Mononuclear cell (primary cell): ENCODE measurements at regions not wholly inside any gene's neighbourhood (a gene's known extent, or its start where the extent isn't known, plus 50 kb on each side); places are given as distances from the start of the nearest gene placed in this dataset.

Experiments used
- H3K27me3 ChIP-seq: 2 replicates; pipeline ENCODE4 v1.6.0; 2011; ENCODE audit warnings: low read length, control low read depth; ENCODE audit not compliant: insufficient read depth
- H3K4me1 ChIP-seq: 2 replicates; pipeline ENCODE4 v1.5.1; 2011; ENCODE audit warnings: mild to moderate bottlenecking, low read length, control low read depth; ENCODE audit not compliant: insufficient read depth
- H3K4me3 ChIP-seq: 2 replicates; pipeline ENCODE4 v1.5.1; 2011; ENCODE audit warnings: mild to moderate bottlenecking, low read length, moderate library complexity
- H3K9me3 ChIP-seq: 2 replicates; pipeline ENCODE4 v1.5.1; 2011; ENCODE audit warnings: low read depth, mild to moderate bottlenecking, control low read depth, low read length

DNA sequence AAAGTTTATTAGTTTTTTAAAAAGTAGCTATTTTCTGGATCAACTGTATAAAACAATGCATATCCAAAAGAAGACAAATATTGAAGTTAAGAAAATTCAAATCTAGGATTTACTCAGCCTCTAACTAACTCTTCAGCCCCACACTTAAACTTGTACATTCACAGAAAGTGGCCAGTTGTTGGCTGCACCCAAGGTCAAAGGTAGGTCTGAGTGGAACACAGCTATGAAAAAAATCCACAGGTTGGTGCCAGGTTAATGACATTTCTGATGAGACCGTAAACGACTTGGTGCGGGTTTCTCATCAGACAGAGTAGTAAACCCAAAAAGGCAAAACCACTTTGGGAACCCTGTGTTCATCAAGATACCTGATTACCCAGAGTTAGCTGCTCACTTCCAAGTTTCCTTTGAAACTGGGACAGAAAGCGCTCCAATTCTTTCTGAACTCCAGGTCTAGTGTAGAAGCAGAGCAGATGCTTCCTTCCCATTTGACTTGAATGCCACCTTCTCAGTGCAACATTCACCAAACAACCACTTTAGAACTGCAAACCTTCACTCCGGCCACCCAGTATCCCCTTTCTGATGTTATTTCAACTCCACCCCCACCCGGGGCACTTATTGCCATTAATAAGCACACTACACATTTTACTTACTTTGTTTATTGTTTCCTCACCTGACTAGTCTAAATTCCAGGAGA is 208.3 kb upstream of the STARD13 start:
- Histone ChIP-seq H3K4me3 (no peak overlapping the region), H3K9me3 (no peaks in the 10 kb centered on the region), H3K4me1 (no peaks in the 10 kb centered on the region), H3K27me3 (no peaks in the 10 kb centered on the region)

DNA sequence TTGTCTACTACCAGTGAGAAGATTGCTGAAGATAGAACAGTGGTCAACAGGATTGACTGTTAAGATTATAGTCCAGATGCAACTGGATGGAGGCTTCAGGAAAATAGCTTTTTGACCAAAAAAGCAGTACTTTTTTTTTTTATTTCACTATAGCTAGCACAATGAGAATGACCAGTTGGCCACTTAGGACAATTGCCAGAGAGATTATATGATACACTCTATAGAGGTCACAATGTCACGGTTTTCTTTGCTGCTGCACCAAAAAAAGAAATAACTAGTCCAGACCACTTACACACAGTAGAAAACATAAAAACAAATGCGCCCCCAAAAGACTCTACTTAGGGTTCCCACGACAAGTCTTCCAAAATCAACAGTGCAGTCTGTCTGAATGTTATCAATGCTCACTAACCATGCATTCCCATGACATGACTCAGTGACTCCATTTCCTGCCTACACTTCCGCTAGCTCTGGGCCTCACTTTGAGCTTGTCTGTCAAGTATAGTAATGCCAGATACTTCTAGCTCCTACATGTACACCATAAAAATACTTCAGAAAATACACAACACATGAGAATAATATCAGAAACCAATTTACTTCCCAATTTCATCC is 209.1 kb upstream of the STARD13 start:
- Histone ChIP-seq H3K4me3 (no peak overlapping the region), H3K27me3 (no peaks in the 10 kb centered on the region), H3K4me1 (no peaks in the 10 kb centered on the region), H3K9me3 (no peaks in the 10 kb centered on the region)

DNA sequence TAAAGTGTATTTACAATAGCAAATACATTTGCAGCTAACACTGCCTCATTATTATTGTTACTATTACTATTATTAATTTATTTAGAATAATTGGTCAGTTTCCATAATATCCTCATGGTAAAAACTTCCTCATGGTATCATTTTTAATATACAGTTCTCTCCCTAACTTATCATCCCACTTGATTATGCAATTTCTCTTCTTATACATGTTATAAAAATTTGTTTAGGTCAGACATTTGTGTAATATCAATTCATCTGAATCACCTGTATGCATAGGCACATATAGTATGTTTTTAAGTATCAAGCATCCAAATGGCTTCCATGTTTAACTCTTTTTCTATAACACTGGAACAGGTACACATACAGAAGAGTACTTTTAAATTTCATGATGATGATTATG is 210.8 kb upstream of the STARD13 start:
- no peak overlapping the region for H3K4me3 ChIP-seq
- no peaks in the 10 kb centered on the region for H3K9me3 ChIP-seq
- no peaks in the 10 kb centered on the region for H3K4me1 ChIP-seq
- H3K27me3 ChIP-seq = no peaks in the 10 kb centered on the region

DNA sequence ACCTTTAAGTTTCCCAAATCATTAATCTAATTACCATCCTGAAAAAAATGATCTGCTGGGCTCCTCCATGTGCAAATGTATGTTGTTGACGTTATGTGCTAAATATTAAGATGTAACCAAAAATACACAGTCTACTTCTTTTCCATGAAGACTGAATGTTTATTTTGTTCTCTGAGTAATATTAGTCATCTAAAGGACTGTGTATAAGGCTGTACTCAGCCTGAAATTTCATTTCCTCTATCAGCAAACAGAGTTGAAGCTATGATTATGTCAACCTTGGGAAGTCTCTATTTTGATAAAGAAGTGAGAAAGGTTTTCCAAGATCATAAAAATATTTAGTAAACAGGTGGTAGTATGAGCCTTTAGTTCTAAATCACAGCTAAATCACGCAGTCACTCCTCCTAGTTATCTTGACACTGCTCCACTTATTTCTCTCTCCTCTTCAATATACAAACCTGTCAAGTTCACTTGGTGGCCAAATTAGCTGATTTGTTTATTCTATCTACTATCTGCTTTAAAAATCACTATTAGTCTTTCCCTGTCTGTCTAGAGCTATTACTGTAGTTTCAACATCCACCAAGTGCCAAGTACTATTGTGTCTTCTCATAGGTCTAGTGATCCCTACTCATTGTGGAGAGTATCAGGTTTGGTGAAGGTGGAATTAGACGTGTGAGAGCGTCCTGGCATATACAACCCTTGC is 211.7 kb upstream of the STARD13 start:
- Histone ChIP-seq H3K27me3 (no peaks in the 10 kb centered on the region), H3K9me3 (no peaks in the 10 kb centered on the region), H3K4me1 (no peaks in the 10 kb centered on the region), H3K4me3 (no peak overlapping the region)

DNA sequence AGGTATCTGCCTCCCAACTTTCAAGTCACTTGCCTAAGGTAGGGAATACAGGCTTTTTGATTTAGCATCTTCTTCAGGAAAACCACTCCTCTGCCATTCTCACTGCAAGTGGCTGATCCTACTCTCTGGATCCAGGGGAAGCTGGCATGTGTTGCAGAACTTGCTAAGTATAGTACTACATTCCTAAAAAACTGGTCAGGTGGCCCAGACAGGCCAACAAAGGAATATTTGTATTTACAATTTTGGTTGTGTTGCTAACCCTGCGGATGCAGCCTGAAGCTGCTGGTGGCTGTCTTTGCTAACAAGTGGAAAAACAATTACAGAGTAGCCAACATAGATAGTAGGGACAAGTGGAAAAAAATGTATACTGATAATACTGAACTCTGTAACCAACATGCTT is 222.5 kb upstream of the STARD13 start:
- no peaks in the 10 kb centered on the region for H3K27me3 ChIP-seq
- H3K9me3 ChIP-seq = no peaks in the 10 kb centered on the region
- H3K4me3 ChIP-seq = no peak overlapping the region
- H3K4me1 ChIP-seq = peaks cover 7% of the 10 kb centered on the region

DNA sequence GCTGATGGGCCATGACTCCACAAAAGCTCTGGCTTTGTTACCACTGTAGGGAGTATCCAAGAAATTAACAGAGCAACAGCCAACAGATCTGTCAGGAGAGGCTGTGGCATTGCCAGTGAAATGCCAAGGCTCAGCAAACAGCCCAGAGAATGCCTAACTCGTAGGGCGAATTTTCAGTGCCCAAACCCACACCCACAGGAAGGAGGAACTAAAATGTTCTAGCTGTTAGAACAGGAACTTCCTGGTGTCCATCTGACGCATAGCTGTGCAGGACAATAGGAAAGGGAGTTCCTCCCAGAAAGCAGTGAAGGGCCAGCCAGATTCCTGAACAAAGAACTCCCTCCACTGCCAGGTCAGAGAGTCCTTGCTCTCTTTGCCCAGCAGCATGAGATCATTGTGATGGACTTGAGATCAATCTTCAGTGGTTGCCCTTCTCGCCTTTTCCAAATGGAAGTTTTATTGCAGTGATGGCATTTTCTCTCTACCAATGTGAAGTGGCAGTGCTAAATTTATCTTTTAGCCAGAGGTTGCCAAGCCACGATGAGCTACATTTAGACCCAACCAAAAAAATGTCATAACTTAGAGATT is 224.2 kb upstream of the STARD13 start:
- H3K27me3 ChIP-seq = no peaks in the 10 kb centered on the region
- H3K9me3 ChIP-seq = no peaks in the 10 kb centered on the region
- no peak overlapping the region for H3K4me3 ChIP-seq
- H3K4me1 ChIP-seq = peaks cover 7% of the 10 kb centered on the region

DNA sequence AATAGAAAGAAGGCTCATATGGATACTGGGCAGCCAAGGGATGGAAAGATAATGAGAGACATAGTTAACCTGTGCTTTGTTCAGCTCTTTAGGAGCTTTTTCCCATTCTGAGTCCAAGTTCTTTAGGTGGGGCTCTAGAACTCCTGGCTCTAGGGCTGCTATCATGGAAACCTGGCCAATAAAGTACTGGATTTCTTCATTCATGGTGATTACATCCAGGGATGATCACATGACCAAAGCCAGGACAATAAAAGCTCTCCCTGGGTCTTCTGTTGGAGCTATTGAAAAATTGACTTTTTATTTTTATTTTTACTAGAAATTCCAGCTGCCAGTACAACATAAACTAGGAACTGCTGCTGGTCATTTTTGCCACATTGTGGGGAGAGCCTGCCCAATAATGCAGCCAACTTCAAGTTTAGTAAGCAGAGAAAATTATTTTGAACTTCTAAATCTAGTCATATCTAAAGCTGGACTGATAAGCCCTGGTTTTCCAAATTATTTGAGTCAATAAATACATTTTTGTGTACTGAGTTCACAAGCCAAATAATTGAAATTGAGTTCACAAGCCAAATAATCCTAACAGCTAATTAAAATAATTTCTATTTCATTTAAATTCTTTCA is 224.9 kb upstream of the STARD13 start:
- H3K27me3 ChIP-seq = no peaks in the 10 kb centered on the region
- H3K4me1 ChIP-seq = peaks cover 7% of the 10 kb centered on the region
- H3K9me3 ChIP-seq = no peaks in the 10 kb centered on the region
- no peak overlapping the region for H3K4me3 ChIP-seq

DNA sequence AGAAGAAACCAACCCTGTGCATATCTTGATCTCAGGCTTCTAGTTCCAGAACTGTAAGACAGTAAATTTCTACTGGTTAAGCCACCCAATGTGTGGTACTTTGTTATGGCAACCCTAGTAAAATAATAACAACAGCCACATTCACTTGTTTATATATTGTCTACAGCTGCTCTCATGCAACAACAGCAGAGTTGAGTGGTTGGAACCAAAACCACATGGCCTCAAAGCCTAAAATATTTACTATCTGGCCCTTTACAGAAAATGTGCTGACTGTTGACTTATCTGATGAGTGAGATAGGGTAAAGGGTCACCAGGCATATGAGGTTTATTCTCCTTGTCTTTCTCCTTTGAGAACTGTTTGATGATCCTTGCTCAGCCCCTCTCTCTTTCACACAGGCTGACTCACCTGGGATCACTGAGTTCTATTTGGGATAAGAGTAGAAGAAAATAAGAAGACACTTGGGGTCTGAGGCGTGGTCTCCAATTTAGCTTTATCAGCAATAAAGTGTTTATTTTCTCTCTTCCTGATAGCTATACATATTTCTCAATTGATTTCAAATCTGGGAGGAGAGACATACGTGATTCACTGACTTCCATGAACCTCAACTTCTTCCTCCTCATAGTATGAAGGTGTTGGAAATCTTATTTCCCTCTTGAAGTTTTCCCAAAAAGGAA is 227.5 kb upstream of the STARD13 start:
- Histone ChIP-seq H3K4me3 (no peak overlapping the region), H3K27me3 (no peaks in the 10 kb centered on the region), H3K9me3 (no peaks in the 10 kb centered on the region), H3K4me1 (peaks cover 7% of the 10 kb centered on the region)

DNA sequence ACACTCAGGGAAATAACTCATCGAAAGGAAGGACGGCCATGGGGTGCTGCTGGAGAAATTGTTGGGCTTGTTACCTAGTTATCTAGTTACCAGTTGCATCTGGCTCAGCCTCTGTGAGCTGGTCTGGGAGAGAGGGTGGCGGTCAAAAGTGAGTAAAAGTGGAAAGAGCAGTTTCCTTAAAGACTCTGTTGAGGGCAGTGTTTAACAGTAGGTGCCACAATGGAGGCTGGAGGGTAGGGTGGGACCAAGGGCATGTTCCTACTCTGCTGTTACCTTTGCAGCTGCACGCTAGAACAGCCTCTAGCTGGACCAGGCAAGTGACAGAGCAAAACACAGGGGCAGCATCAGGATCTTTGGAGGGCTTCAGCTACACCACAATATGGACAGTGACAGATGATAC is 228.8 kb upstream of the STARD13 start:
- H3K4me3 ChIP-seq = no peak overlapping the region
- H3K4me1 ChIP-seq = peaks cover 7% of the 10 kb centered on the region
- H3K27me3 ChIP-seq = no peaks in the 10 kb centered on the region
- no peaks in the 10 kb centered on the region for H3K9me3 ChIP-seq

DNA sequence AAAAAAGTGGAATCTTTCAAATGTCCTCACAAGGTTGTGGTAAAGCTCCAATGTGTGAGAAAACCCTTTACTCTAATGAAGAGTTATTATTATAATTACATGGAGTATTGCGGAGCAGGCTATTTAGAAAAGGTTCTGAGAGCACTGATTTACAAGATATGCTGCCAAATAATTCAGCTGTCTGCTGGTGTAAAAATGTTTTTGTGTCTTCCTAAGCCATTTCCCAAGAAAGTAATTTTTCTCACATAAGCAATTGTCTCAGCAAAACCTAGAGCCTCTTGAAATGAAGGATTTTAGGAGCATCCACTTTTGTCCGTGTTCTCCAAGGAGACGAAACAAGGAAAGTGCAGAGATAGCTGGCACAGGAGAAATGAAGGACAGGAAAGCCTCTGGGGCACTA is 229.6 kb upstream of the STARD13 start:
- Histone ChIP-seq H3K4me3 (no peak overlapping the region), H3K9me3 (no peaks in the 10 kb centered on the region), H3K27me3 (no peaks in the 10 kb centered on the region), H3K4me1 (no peaks in the 10 kb centered on the region)

DNA sequence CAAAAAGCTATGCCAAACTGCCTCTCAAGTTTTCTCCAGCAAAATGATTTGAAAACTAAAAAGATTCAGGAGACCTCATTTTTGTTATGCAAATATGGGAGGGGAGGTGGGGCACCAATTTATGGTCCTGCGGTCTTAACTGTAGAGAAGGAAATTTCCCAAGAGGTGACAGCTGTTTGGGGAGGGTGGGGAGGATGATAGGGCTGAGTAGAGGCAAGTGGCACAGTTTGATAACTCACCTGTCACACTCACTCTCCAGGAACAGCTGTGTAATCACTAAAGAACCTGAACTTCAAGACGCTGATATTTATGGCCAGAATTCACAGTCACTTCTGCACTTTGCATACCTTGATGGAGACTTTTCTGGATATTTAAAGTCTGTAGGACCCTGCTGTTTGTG is 232.9 kb upstream of the STARD13 start:
- Histone ChIP-seq H3K9me3 (no peaks in the 10 kb centered on the region), H3K4me3 (no peak overlapping the region), H3K27me3 (no peaks in the 10 kb centered on the region), H3K4me1 (no peaks in the 10 kb centered on the region)

DNA sequence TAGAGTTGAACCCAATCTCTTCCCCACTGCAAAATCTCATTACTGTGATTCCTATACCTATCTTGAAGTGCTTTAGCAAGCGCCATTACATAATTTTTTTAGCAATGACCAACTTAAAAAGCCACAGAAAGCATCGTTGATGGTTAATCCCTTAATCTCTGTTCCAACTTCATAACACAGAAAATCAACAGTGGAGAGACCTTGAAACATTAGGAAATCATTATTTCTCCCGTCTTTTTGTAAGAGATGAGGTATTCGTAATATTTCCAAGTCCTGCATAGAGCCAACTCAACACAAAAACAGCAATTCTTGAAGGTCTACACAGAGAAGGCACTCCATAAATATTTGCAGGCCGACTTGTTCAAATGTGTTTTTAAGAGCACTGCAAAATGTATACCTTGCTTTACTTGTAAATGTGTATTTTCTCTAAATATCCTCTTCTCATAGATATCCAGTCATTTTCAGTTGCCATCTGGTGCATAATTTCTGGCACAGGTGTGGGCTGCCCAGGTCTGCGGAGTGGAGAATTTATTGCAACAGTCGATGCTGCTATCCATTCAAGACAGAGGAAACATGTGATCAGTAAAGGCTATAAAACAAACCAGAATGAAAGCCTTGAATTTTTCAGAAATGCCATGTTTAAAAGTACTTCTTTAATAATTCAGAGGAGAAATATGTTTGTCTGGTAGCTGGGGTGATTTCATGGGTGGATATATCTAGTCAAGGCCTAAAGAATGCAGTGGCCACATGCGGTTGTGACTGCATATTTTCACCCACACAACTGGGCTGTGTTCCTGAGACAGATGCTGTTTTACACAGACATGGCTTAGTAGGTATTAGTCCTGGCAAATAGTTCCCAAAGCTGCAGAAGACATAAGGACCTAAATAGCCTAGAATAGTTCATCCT is 234.3 kb upstream of the STARD13 start:
- H3K4me3 ChIP-seq = no peak overlapping the region
- no peaks in the 10 kb centered on the region for H3K4me1 ChIP-seq
- H3K9me3 ChIP-seq = no peaks in the 10 kb centered on the region

DNA sequence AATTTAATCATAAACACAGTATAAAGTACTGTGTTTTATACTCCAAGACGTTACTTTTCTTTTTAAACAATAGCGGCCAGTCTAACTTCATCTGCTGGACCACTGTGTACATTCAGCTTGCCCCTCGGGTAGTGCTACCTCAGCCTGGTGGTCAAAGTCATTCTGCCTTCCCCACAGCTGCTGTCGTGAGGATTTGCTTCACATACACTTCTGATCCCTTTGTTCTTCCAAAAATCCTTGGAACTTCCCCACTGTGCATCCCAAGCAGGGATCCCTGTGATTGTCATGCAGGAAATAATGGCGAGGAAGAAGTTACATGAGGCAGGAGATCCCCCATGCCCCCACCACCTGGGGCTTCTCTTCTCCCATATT is 234.9 kb upstream of the STARD13 start:
- H3K9me3 ChIP-seq = no peaks in the 10 kb centered on the region
- no peak overlapping the region for H3K4me3 ChIP-seq
- H3K4me1 ChIP-seq = no peaks in the 10 kb centered on the region
- no peaks in the 10 kb centered on the region for H3K27me3 ChIP-seq

More for the DNA sequence above, 234.3 kb upstream of the STARD13 start:
- no peaks in the 10 kb centered on the region for H3K27me3 ChIP-seq

DNA sequence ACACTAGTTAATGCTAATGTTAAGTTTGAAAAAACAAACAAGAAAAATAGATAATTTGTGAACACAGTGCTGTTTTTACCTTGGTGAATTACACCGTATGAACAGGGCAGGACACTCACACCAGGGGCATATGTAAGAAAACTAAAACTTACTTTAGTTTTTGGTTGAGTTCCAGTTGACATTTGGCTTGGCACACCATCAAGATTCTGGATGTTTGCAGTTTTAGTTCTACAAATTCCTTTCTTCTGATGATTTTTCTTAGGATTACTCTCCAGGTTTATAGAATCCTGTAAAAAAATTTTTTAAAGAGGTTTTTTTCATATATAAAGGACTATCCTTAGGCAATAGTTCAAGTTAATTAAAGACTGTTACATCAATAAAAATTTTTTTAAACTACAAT is 238.5 kb upstream of the STARD13 start:
- H3K4me1 ChIP-seq = no peaks in the 10 kb centered on the region
- no peak overlapping the region for H3K4me3 ChIP-seq
- H3K9me3 ChIP-seq = no peaks in the 10 kb centered on the region
- H3K27me3 ChIP-seq = no peaks in the 10 kb centered on the region
